ENCODE measurements at regions not wholly inside any gene's neighbourhood (a gene's known extent, or its start where the extent isn't known, plus 50 kb on each side); places are given as distances from the start of the nearest gene placed in this dataset.

GRCh38 chr4:74878323-74878722 is 54.6 kb upstream of the PARM1 start:
- DNase-seq = no peak

GRCh38 chr4:74875451-74875850 is 57.5 kb upstream of the PARM1 start:
- DNase-seq = no peak

- DNase-seq = peak; percentile 40
Measured at GRCh38 chr4:74874753-74875367, 58.1 kb upstream of the PARM1 start.

GRCh38 chr4:74873545-74874301 is 59.2 kb upstream of the PARM1 start:
- DNase-seq = no peak

- no peak for DNase-seq
Measured at GRCh38 chr4:74858921-74859562, 64.7 kb upstream of the BTC start.

GRCh38 chr4:74855879-74856278 is 61.6 kb upstream of the BTC start:
- no peak for DNase-seq

GRCh38 chr4:74848774-74849173 is 54.5 kb upstream of the BTC start:
- DNase-seq = no peak

- no peak for DNase-seq
Measured at GRCh38 chr4:74845834-74846233, 51.5 kb upstream of the BTC start.
